Activated CD8-positive, alpha-beta memory T cell treated with anti-CD3 and anti-CD28 coated beads for 24 hours (primary cell): ENCODE measurements at regions not wholly inside any gene's neighbourhood (a gene's known extent, or its start where the extent isn't known, plus 50 kb on each side); places are given as distances from the start of the nearest gene placed in this dataset.

ENCODE experiments used
- DNase-seq: peaks from one replicate; pipeline ENCODE4 v3.0.0-alpha.2; 2020

DNA sequence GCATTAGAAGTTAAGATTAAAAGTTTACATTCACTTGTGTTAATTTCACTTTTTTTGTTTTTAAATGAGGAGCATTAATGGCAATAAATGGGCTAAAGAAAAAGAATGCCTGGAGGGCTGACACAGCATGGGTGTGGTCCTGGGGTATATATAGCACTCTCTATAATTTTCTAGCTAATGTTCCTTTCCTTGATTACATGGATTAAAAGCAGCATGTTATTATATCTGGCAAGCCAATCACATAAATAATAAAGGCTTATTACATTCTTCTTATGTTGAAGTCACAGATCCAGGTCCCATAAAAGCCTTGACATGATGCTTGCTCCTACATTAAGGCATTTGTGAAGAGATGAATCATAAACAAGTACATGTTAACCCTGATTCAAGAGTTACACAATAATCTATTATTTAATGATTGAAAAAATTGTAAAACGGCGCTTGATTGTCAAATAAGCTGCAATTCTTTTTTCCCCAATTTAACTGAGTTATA lies 91.4 kb downstream of the LYPLAL1 start:
- DNase-seq = no peak

DNA sequence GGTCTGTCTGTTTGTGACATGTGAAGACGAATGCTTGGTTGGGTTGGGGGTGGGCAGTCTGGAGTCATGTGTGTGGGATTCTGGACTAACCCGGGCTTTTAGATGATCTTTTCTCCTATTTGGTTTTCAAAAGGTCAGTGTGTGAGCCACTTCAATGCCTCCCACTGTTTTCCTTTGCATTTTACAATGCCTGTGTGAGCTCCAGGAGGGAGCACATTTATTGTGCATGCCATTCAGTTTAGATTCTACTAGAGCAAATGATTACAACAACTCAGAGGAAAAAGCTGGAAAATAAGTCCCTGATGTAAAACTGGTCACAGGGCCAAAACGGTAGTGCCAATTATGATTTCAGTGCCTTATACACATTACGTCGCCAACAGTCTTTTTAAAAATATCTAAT lies 90.9 kb downstream of the LYPLAL1 start:
- no peak for DNase-seq
